ENCODE measurements at regions not wholly inside any gene's neighbourhood (a gene's known extent, or its start where the extent isn't known, plus 50 kb on each side); places are given as distances from the start of the nearest gene placed in this dataset.

DNA sequence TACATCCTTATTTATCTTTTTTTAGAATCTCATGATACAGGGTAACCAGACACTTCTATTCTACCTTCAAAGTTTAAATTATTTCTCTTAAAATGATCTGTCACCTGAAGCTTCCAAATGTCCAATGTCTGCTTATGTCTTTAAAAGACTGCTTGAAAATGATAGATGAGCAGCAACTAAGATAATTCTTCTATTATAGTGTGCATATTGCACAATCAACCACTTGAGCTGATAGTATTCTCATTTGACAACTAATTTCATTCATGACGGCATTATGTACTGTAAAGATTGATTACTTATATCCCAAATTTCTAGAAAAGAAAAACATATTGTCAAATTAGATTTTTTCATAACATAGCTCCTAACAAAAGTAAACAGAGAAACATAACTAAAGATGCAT, 1478.2 kb upstream of the MIR17HG start:
- no peaks in the 10 kb centered on the region for H3K9me3 ChIP-seq
- no peak overlapping the region for H3K27ac ChIP-seq
- no peak for TF ChIP-seq POLR2A (IDR thresholded peaks at IDR 0.05)
- TF ChIP-seq, protein P1, sequence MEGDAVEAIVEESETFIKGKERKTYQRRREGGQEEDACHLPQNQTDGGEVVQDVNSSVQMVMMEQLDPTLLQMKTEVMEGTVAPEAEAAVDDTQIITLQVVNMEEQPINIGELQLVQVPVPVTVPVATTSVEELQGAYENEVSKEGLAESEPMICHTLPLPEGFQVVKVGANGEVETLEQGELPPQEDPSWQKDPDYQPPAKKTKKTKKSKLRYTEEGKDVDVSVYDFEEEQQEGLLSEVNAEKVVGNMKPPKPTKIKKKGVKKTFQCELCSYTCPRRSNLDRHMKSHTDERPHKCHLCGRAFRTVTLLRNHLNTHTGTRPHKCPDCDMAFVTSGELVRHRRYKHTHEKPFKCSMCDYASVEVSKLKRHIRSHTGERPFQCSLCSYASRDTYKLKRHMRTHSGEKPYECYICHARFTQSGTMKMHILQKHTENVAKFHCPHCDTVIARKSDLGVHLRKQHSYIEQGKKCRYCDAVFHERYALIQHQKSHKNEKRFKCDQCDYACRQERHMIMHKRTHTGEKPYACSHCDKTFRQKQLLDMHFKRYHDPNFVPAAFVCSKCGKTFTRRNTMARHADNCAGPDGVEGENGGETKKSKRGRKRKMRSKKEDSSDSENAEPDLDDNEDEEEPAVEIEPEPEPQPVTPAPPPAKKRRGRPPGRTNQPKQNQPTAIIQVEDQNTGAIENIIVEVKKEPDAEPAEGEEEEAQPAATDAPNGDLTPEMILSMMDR (IDR thresholded peaks at IDR 0.05), result no peak

DNA sequence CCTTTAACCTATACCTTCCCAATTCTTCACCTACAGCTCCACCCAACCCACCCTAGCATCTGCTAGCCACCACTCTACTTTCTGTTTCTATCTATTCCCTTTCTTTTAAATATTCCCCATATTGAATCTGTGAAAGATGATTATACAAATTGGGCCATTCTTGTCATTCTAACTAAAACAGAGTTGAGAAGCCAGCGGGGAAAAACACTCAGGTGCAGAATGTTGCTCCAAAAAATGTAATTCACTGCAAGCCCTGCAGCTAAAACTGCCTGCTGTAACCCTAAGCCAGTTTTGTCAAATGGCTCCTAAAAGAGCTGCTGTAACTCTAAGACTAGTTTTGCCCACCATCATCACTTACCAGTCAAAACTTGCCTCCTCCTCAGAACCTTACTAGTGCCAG, 1468.6 kb upstream of the MIR17HG start:
- DNase-seq, result no peak
- TF ChIP-seq, protein P1 (IDR thresholded peaks at IDR 0.05), result no peak
- no peak for TF ChIP-seq POLR2A (IDR thresholded peaks at IDR 0.05)
- intact Hi-C loops (cut with DNase I), result no loop called here
- Histone ChIP-seq H3K4me3 (replicated peaks in 1 of 3) (no peak overlapping the region), H3K9me3 (no peaks in the 10 kb centered on the region), H3K27me3 (no peaks in the 10 kb centered on the region), H3K27ac (no peak overlapping the region), H3K36me3 (no peaks in the 10 kb centered on the region), H3K4me1 (no peaks in the 10 kb centered on the region)
- 31 to 86% methylated on average over 1 of the region's 1 CpG for WGBS, 2 donors

More for the DNA sequence above, 1478.2 kb upstream of the MIR17HG start:
- intact Hi-C loops (cut with DNase I), result no loop called here
- Histone ChIP-seq H3K27me3 (no peaks in the 10 kb centered on the region), H3K4me3 (replicated peaks in 1 of 3) (no peak overlapping the region), H3K36me3 (no peaks in the 10 kb centered on the region), H3K4me1 (no peaks in the 10 kb centered on the region)
- DNase-seq, result no peak
- 94% methylated on average over 1 of the region's 1 CpG for WGBS, 2 donors

DNA sequence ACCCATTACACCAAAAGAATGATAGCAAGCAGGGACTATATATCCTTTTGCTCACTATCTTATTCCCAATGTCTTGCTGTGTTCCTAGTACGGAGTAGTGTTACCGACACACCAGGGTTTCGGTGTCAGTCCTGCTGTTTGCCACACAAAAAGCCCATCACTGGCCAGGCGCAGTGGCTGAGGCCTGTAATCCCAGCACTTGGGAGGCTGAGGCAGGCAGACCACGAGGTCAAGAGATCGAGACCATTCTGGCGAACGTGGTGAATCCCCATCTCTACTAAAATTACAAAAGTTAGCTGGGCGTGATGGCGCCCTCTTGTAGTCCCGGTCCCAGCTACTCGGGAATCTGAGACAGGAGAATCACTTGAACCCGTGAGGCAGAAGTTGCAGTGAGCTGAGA, 1467.3 kb upstream of the MIR17HG start:
- no peak for TF ChIP-seq POLR2A (IDR thresholded peaks at IDR 0.05)
- TF ChIP-seq, protein P1 (IDR thresholded peaks at IDR 0.05), result no peak
- intact Hi-C loops (cut with DNase I), result no loop called here
- no peaks in the 10 kb centered on the region for H3K9me3 ChIP-seq
- no peaks in the 10 kb centered on the region for H3K4me1 ChIP-seq
- H3K27me3 ChIP-seq, result no peaks in the 10 kb centered on the region
- H3K36me3 ChIP-seq, result no peaks in the 10 kb centered on the region
- no peak for DNase-seq
- WGBS, 2 donors, result 94 to 96% methylated on average over 13 of the region's 13 CpGs
- no peak overlapping the region for H3K4me3 ChIP-seq (replicated peaks in 1 of 3)
- no peak overlapping the region for H3K27ac ChIP-seq

DNA sequence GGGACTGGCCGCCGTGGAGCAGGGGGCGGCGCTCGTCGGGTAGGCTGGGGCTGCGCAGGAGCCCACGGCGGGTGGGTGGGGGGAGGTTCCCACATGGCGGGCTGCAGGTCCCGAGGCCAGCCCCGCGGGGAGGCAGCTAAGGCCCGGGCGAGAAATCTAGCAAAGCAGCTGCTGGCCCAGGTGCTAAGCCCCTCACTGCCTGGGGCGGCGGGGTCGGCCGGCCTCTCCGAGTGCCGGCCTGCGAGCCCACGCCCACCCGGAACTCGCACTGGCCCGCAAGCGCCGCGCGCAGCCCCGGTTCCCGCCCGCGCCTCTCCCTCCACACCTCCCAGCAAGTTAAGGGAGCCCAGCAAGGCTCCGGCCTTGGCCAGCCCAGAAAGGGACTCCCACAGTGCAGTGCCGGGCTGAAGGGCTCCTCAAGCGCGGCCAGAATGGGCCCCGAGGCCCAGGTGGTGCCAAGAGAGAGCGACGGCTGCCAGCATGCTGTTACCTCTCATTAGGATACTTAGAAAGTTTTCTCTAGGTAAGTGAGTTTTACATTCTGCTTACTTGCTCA, 1463.5 kb upstream of the MIR17HG start:
- TF ChIP-seq, protein P1 (IDR thresholded peaks at IDR 0.05), result no peak
- no peak for TF ChIP-seq POLR2A (IDR thresholded peaks at IDR 0.05)
- H3K27ac ChIP-seq, result no peak overlapping the region
- H3K9me3 ChIP-seq, result no peaks in the 10 kb centered on the region
- H3K4me1 ChIP-seq, result no peaks in the 10 kb centered on the region
- no peak for DNase-seq
- intact Hi-C loops (cut with DNase I), result no loop called here
- WGBS, 2 donors, result 84 to 89% methylated on average over 12 to 18 of the region's 41 CpGs
- no peaks in the 10 kb centered on the region for H3K27me3 ChIP-seq
- H3K36me3 ChIP-seq, result no peaks in the 10 kb centered on the region
- H3K4me3 ChIP-seq (replicated peaks in 1 of 3), result no peak overlapping the region

DNA sequence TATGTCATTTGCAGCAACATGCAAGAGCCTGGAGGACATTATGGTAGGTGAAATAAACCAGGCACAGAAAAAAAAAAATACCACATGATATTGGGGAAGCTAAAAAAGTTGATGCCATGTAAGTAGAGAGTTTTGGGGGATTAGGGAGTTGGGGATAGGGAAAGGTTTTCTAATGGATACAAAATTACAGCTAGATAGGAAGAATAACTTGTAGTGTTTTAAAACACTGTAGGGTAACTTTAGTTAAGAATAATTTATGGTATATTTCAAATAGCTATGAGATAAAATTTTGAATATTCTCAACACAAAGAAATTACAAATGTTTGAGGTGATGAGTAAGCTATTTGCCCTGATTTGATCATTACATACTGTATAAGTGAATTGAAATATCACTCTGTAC, 1456.7 kb upstream of the MIR17HG start:
- no peak overlapping the region for H3K4me3 ChIP-seq (replicated peaks in 1 of 3)
- H3K27ac ChIP-seq, result no peak overlapping the region
- H3K4me1 ChIP-seq, result no peaks in the 10 kb centered on the region
- H3K27me3 ChIP-seq, result no peaks in the 10 kb centered on the region
- no peaks in the 10 kb centered on the region for H3K36me3 ChIP-seq
- no peak for DNase-seq
- H3K9me3 ChIP-seq, result no peaks in the 10 kb centered on the region
- intact Hi-C loops (cut with DNase I), result no loop called here
- TF ChIP-seq, protein P1 (IDR thresholded peaks at IDR 0.05), result no peak
- no peak for TF ChIP-seq POLR2A (IDR thresholded peaks at IDR 0.05)

All from thyroid gland (tissue), 4 donors.